ENCODE measurements at regions not wholly inside any gene's neighbourhood (a gene's known extent, or its start where the extent isn't known, plus 50 kb on each side); places are given as distances from the start of the nearest gene placed in this dataset.

DNA sequence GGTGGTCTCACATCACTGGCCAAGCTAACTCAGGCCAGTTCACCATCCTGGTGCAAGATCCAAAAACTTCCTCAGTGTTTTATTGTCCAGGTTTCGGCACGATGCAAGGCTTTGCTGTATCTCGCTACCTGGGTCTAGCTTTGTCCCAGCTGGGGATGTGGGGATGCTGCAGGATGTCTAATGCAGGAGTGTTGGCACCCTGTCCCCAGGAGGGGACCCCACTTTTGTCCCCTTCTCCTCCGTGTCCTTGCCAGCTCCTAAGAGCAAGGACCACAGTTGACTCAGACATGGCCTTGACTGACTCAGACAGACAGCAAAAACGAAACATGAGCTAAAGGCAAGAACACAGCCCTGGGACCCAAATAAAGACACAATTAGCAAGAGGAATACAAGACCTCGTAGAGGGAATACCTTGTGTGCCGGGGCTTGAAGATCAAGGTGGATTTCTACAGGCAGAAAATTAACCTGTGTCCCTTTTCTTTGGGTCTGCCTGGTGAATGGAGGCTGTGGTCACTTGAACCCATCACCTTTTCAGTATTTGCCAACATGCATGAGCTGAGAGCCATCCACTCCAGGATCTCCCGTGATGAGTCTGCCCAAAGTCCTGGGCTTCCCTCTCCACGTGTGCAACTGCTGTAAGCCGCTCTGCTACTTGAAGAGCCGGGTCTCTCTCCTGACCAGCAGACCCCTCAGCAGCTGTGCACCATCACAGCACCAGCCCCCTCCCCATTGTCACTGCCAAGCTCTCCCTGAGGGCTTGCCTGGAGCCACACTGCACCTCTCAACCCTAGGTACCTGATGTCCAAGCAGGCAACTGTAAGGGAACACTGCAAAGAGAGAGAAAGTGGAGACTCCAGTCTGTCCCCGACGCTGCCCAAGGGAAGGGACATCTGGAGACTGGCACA lies 149.5 kb upstream of the ZNF507 start:
- TF ChIP-seq TAF1 (IDR thresholded peaks at IDR 0.05; ENCODE audit: borderline replicate concordance, low read depth, low read length): no peak
- no peak for TF ChIP-seq POLR2AphosphoS5 (IDR thresholded peaks at IDR 0.05; ENCODE audit: low read depth, low read length)

All from GM12892 (cell line).